WI38 (cell line): ENCODE measurements at regions not wholly inside any gene's neighbourhood (a gene's known extent, or its start where the extent isn't known, plus 50 kb on each side); places are given as distances from the start of the nearest gene placed in this dataset.

ENCODE experiments used
- H3K4me3 ChIP-seq: 2 replicates; pipeline ENCODE4 v1.5.1; 2011; ENCODE audit warnings: low read depth, mild to moderate bottlenecking, control low read depth, low read length
- TF ChIP-seq, protein P1 (sequence below): IDR thresholded peaks from 2 replicates; pipeline ENCODE4 v1.5.1; 2012; ENCODE audit warnings: low read depth, mild to moderate bottlenecking, control low read depth, low read length

DNA sequence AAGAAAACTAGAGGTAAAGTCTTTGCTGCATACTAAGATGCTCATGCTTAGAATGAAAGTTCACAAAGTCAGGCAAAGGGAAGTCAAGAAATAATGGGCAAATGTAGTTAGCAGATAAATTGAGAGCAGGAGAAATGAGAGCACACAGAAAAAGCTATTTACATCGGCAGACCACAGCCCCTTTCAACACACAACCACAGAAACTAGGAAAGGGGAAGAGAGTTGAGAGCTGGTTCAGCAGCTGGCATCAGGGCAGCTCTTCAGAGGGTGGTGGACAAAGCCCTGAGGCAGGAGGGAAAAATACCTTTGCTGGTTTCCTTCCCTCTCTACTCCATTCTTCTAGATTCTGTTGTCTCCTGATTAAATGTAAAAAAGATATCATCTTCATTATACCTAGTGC is 95.4 kb upstream of the ANO4 start:
- TF ChIP-seq, protein P1, sequence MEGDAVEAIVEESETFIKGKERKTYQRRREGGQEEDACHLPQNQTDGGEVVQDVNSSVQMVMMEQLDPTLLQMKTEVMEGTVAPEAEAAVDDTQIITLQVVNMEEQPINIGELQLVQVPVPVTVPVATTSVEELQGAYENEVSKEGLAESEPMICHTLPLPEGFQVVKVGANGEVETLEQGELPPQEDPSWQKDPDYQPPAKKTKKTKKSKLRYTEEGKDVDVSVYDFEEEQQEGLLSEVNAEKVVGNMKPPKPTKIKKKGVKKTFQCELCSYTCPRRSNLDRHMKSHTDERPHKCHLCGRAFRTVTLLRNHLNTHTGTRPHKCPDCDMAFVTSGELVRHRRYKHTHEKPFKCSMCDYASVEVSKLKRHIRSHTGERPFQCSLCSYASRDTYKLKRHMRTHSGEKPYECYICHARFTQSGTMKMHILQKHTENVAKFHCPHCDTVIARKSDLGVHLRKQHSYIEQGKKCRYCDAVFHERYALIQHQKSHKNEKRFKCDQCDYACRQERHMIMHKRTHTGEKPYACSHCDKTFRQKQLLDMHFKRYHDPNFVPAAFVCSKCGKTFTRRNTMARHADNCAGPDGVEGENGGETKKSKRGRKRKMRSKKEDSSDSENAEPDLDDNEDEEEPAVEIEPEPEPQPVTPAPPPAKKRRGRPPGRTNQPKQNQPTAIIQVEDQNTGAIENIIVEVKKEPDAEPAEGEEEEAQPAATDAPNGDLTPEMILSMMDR, result no peak
- no peak overlapping the region for H3K4me3 ChIP-seq

GRCh38 chr12:100703337-100703736 is 91.2 kb upstream of the ANO4 start:
- TF ChIP-seq, protein P1, result no peak
- no peak overlapping the region for H3K4me3 ChIP-seq

- TF ChIP-seq, protein P1, result no peak
- no peak overlapping the region for H3K4me3 ChIP-seq
Observed at GRCh38 chr12:100703868-100704267, 90.7 kb upstream of the ANO4 start.

GRCh38 chr12:100706033-100706432 is 88.5 kb upstream of the ANO4 start:
- TF ChIP-seq, protein P1, result no peak
- peak overlapping the region; percentile 1; the same call in 1 of the 2 replicates for H3K4me3 ChIP-seq

- TF ChIP-seq, protein P1, result no peak
- H3K4me3 ChIP-seq, result no peak overlapping the region
Observed at GRCh38 chr12:100708591-100708990, 86.0 kb upstream of the ANO4 start.

- H3K4me3 ChIP-seq, result peak overlapping the region; percentile 67
- TF ChIP-seq, protein P1, result no peak
Observed at GRCh38 chr12:100715976-100716944, 78.3 kb upstream of the ANO4 start.
